Calu3 (cell line): ENCODE measurements at regions not wholly inside any gene's neighbourhood (a gene's known extent, or its start where the extent isn't known, plus 50 kb on each side); places are given as distances from the start of the nearest gene placed in this dataset.

Experiments
- BruUV-seq: library from RNA; stranded (reverse); fragments of 400-500 nt; replicated peaks from 2 replicates; lab custom pipeline; 2021; lab: Mats Ljungman, UMichigan
- CTCF ChIA-PET: fragments of 300-600 bp; sonication (Branson Sonifier 250); formaldehyde crosslinking; loops from one replicate; lab custom pipeline; 2022; ENCODE audit warnings: antibody characterized with exemption; lab: Charles Lee
- DNase-seq: peaks from one replicate; pipeline ENCODE4 v3.0.0; 2022
- H3K27ac Mint-ChIP-seq: one replicate; pipeline ENCODE4 v1.8.0; 2022; ENCODE audit warnings: mixed read lengths; ENCODE audit not compliant: unreplicated experiment
- H3K27me3 Mint-ChIP-seq: one replicate; pipeline ENCODE4 v1.8.0; 2022; ENCODE audit warnings: mixed read lengths; ENCODE audit not compliant: unreplicated experiment
- H3K36me3 Mint-ChIP-seq: one replicate; pipeline ENCODE4 v1.8.0; 2022; ENCODE audit warnings: mild to moderate bottlenecking, moderate library complexity, mixed read lengths; ENCODE audit not compliant: insufficient read depth, unreplicated experiment
- H3K4me1 Mint-ChIP-seq: one replicate; pipeline ENCODE4 v1.8.0; 2022; ENCODE audit warnings: mild to moderate bottlenecking, low read depth, mixed read lengths; ENCODE audit not compliant: unreplicated experiment
- H3K4me3 Mint-ChIP-seq: one replicate; pipeline ENCODE4 v1.8.0; 2022; ENCODE audit warnings: mild to moderate bottlenecking, low read depth, moderate library complexity, mixed read lengths; ENCODE audit not compliant: unreplicated experiment
- H3K9me3 Mint-ChIP-seq: one replicate; pipeline ENCODE4 v1.8.0; 2022; ENCODE audit warnings: low read depth, mixed read lengths; ENCODE audit not compliant: unreplicated experiment
- CTCF ChIP-seq: fragments of 200-600 bp; IDR thresholded peaks from one replicate; pipeline ENCODE4 v1.8.0; 2022; ENCODE audit warnings: antibody characterized with exemption; ENCODE audit not compliant: unreplicated experiment
- intact Hi-C: fragments of 100-400 bp; cut with micrococcal nuclease; formaldehyde crosslinking; loops from one replicate; pipeline ENCODE4 v1.10.0; 2022; ENCODE audit not compliant: unreplicated experiment

- Mint-ChIP-seq H3K9me3 (no peaks in the 10 kb centered on the region), H3K4me1 (peaks cover 8% of the 10 kb centered on the region), H3K4me3 (no peak overlapping the region), H3K27ac (no peak overlapping the region), H3K36me3 (no peaks in the 10 kb centered on the region), H3K27me3 (no peaks in the 10 kb centered on the region)
- no TSS peak for BruUV-seq
- no peak for TF ChIP-seq CTCF
- intact Hi-C loops, result no loop called here
- CTCF ChIA-PET, result no interaction called here
- no peak for DNase-seq
Observed at GRCh38 chr3:171532294-171532693, 72.1 kb upstream of the TNIK start.

GRCh38 chr3:171531716-171532115, 71.5 kb upstream of the TNIK start:
- TF ChIP-seq CTCF, result no peak
- intact Hi-C loops, result no loop called here
- Mint-ChIP-seq H3K9me3 (no peaks in the 10 kb centered on the region), H3K4me1 (peaks cover 12% of the 10 kb centered on the region), H3K27ac (no peak overlapping the region), H3K4me3 (no peak overlapping the region), H3K36me3 (no peaks in the 10 kb centered on the region), H3K27me3 (no peaks in the 10 kb centered on the region)
- CTCF ChIA-PET, result no interaction called here
- no peak for DNase-seq
- BruUV-seq, result no TSS peak

GRCh38 chr3:171528102-171528501, 67.9 kb upstream of the TNIK start:
- no peak overlapping the region for H3K4me3 Mint-ChIP-seq
- no TSS peak for BruUV-seq
- intact Hi-C loops, result no loop called here
- no peak overlapping the region for H3K27ac Mint-ChIP-seq
- no peak for TF ChIP-seq CTCF
- CTCF ChIA-PET, result interaction anchor here (0.6 kb wide), 1 partner anchor 586 kb away, joined by 3 read pairs; no protein-coding TSS in a partner anchor
- no peak for DNase-seq
- peaks cover 11% of the 10 kb centered on the region for H3K36me3 Mint-ChIP-seq
- no peaks in the 10 kb centered on the region for H3K27me3 Mint-ChIP-seq
- peaks cover 40% of the 10 kb centered on the region for H3K4me1 Mint-ChIP-seq
- no peaks in the 10 kb centered on the region for H3K9me3 Mint-ChIP-seq

- no peak for TF ChIP-seq CTCF
- H3K4me3 Mint-ChIP-seq, result no peak overlapping the region
- H3K27ac Mint-ChIP-seq, result no peak overlapping the region
- no peaks in the 10 kb centered on the region for H3K27me3 Mint-ChIP-seq
- CTCF ChIA-PET, result no interaction called here
- intact Hi-C loops, result no loop called here
- peaks cover 50% of the 10 kb centered on the region for H3K4me1 Mint-ChIP-seq
- BruUV-seq, result no TSS peak
- peaks cover 11% of the 10 kb centered on the region for H3K36me3 Mint-ChIP-seq
- H3K9me3 Mint-ChIP-seq, result no peaks in the 10 kb centered on the region
- DNase-seq, result no peak
Observed at GRCh38 chr3:171526869-171527268, 66.7 kb upstream of the TNIK start.
